B cell (primary cell): ENCODE measurements at regions not wholly inside any gene's neighbourhood (a gene's known extent, or its start where the extent isn't known, plus 50 kb on each side); places are given as distances from the start of the nearest gene placed in this dataset.
"Not testable (repeated sequence)": the region's sequence is repeated elsewhere in the genome, so short reads cannot be mapped to it uniquely, and the experiment has no call there.

Experiments used
- CTCF ChIP-seq: fragments of 200-600 bp; IDR thresholded peaks from one replicate; pipeline ENCODE4 v1.8.0; 2022; ENCODE audit warnings: antibody characterized with exemption, mild to moderate bottlenecking
- EZH2 ChIP-seq: IDR thresholded peaks from 2 replicates; pipeline ENCODE4 v1.6.1; 2012; ENCODE audit warnings: borderline replicate concordance, low read depth, mild to moderate bottlenecking, moderate library complexity, low read length; ENCODE audit not compliant: insufficient read depth, poor library complexity, severe bottlenecking

DNA sequence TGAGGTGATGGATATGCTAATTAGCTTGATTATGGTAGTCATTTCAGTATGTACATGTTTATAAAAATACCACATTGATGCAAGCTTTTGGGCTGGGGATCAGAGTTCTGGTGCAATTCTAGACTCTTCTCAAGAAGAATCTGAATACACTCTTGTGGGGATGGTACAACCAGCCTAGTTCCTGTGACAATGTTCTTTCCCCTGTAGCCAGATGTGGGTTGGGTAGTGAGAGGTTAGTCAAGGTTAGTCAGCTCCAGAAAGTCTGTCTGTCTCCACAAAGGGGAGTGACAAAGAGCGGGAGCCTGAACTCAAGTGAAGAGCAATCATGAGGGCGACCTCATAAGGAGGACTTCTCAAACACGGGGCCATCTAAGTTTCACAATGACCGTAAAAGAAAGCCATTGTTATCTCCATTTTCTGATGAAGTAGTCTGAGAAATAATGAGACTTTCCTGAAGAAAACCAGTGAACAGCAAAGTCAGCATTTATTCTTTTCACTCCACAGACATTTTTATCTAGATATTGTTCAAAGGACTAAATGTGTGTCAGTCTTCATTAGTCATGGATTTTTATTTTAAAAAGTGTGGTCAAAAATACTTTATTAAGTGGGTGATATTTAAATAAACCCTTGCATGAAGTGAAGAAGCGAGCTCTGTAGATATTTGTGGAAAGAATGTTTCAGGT lies 209.5 kb downstream of the SPATA31A6 start:
- TF ChIP-seq CTCF, EZH2: not testable (repeated sequence)
